ENCODE measurements at regions not wholly inside any gene's neighbourhood (a gene's known extent, or its start where the extent isn't known, plus 50 kb on each side); places are given as distances from the start of the nearest gene placed in this dataset.

- TF ChIP-seq FOXC1 (CRISPR knock-in tag; IDR thresholded peaks at IDR 0.05; ENCODE audit: borderline replicate concordance): no peak
- TF ChIP-seq CTCF (CRISPR knock-in tag; IDR thresholded peaks at IDR 0.05): no peak
These were observed 437.0 kb upstream of the CNTN6 start for GRCh38 chr3:655824-656223.

Measured in HepG2 (cell line).